Heart right ventricle (tissue), 16 donors: ENCODE measurements at regions not wholly inside any gene's neighbourhood (a gene's known extent, or its start where the extent isn't known, plus 50 kb on each side); places are given as distances from the start of the nearest gene placed in this dataset.
A peak's percentile ranks its signal among the peaks of the same experiment; 100 is the strongest.

ENCODE experiments used
- ATAC-seq, 8 donors: fragments of 200-7000 bp; cut with Tn5 transposase; one replicate each; pipeline ENCODE4 v1.9.1; 2020; ENCODE audit warnings: mild to moderate bottlenecking in 8 of 8, moderate library complexity in 8 of 8, moderate number of reproducible peaks in 1 of 8
- DNase-seq, 2 donors: peaks; one replicate each; pipeline ENCODE4 v3.0.0-alpha.2; 2020
- H3K27ac ChIP-seq, 10 donors: fragments of 200-600 bp; sonication (generic) in 2 of 10; one replicate each; pipeline versions ENCODE4 v1.5.0 to v1.8.0; 2020 to 2022; ENCODE audit warnings: mild to moderate bottlenecking in 3 of 10
- H3K27me3 ChIP-seq, 7 donors: fragments of 200-600 bp; one replicate each; pipeline ENCODE4 v1.8.0; 2021 to 2022; ENCODE audit warnings: mild to moderate bottlenecking in 2 of 7
- H3K36me3 ChIP-seq, 9 donors: fragments of 200-600 bp; sonication (generic) in 1 of 9; one replicate each; pipeline versions ENCODE4 v1.5.0 to v1.8.0; 2020 to 2022; ENCODE audit warnings: mild to moderate bottlenecking in 2 of 9
- H3K4me1 ChIP-seq, 9 donors: fragments of 200-600 bp; sonication (generic) in 1 of 9; one replicate each; pipeline versions ENCODE4 v1.5.0 to v1.8.0; 2020 to 2022; ENCODE audit warnings: mild to moderate bottlenecking in 4 of 9
- H3K4me3 ChIP-seq, 10 donors: fragments of 200-600 bp; sonication (generic) in 2 of 10; one replicate each; pipeline versions ENCODE4 v1.5.0 to v1.8.0; 2020 to 2022; ENCODE audit warnings: mild to moderate bottlenecking in 7 of 10, moderate library complexity in 2 of 10
- H3K9me3 ChIP-seq, 11 donors: fragments of 200-600 bp in 10 of 11; sonication (generic) in 2 of 11; one replicate each; pipeline versions ENCODE4 v1.5.0 to v1.8.0; 2013 to 2022; ENCODE audit warnings: mild to moderate bottlenecking in 2 of 11, control low read depth in 1 of 11, moderate library complexity in 1 of 11
- CTCF ChIP-seq, 9 donors: fragments of 200-600 bp; sonication (generic) in 2 of 9; IDR thresholded peaks; one replicate each; pipeline versions ENCODE4 v1.5.0 to v1.8.0; 2021 to 2022; ENCODE audit warnings: antibody characterized with exemption in 9 of 9, mild to moderate bottlenecking in 5 of 9, moderate library complexity in 1 of 9
- WGBS, 2 donors: extraction: QIAGEN DNeasy Blood & Tissue Kit; methylation state at CpG; one replicate each; pipeline ENCODE4 v1.1.7; 2013; ENCODE audit warnings: inconsistent platforms in 1 of 2; 5-methylcytosine and 5-hydroxymethylcytosine counted together
- intact Hi-C, 10 donors: fragments of 100-400 bp; cut with DNase I; formaldehyde crosslinking; loops; one replicate each; pipeline versions ENCODE4 v1.11.1 to v1.14.2; 2022
- donor health status: Arrhythmogenic right ventricular cardiomyopathy.
- donor health status: ischemic (EF 13 %, LVEDD 7.1; RV severe dilation, severe dysfunction).
- donor health status: healthy with polysubstance abuse.
- donor health status: DM: no; HTN: yes; CAD: no.
- donor health status: DM: no; HTN: no; CAD: no.
- donor health status: ischemic (EF 25% LVEDD 6.9; RV normal size, moderate dysfunction).
- donor health status: ischemic (EF 25% LVEDD 5.7; RV mildly dilated, moderate dysfunction).
- donor health status: healthy.
- donor health status: DM: yes; HTN: yes; CAD: no.
- donor health status: Ischemic cardiomyopathy.
- donor health status: ischemic (EF 35%, LVEDD 5.7; RV mildly dilated, moderate dysfunction).
- donor health status: nonischemic (EF 11% LVEDD 7.7; RV severe dilation, severe dysfunction).
- donor health status: DM: yes; HTN: yes; CAD: no.
- donor health status: PGD.
- donor health status: ischemic (EF 29% LVEDD 5.4; RV normal size, mild dysfunction).
- donor health status: nonischemic (EF 23%, LVEDD 6.1; RV moderate dilation, normal function).

GRCh38 chr2:64787019-64787365 is 133.3 kb upstream of the SERTAD2 start:
- Histone ChIP-seq H3K27ac (no peak overlapping the region), H3K27me3 (no peaks in the 10 kb centered on the region), H3K4me3 (no peak overlapping the region), H3K4me1 (no peaks in the 10 kb centered on the region), H3K9me3 (no peaks in the 10 kb centered on the region), H3K36me3 (no peaks in the 10 kb centered on the region)
- 92% methylated on average over 6 of the region's 6 CpGs for WGBS, 2 donors
- no peak for TF ChIP-seq CTCF (IDR thresholded peaks at IDR 0.05)
- DNase-seq (no peak), ATAC-seq (no peak)
- intact Hi-C loops, result loop anchor here in 1 of 10 donors (5.0 kb wide), 1 partner anchor 35 kb away; no protein-coding TSS in a partner anchor

- Histone ChIP-seq H3K27ac (no peak overlapping the region), H3K36me3 (no peaks in the 10 kb centered on the region), H3K4me3 (no peak overlapping the region), H3K9me3 (no peaks in the 10 kb centered on the region), H3K27me3 (no peaks in the 10 kb centered on the region), H3K4me1 (no peaks in the 10 kb centered on the region)
- DNase-seq (no peak), ATAC-seq (peak in 1 of 8 donors; percentile 41)
- intact Hi-C loops, result loop anchor here in 1 of 10 donors (5.0 kb wide), 1 partner anchor 35 kb away; no protein-coding TSS in a partner anchor
- TF ChIP-seq CTCF (IDR thresholded peaks at IDR 0.05), result no peak
- 75% methylated on average over 5 of the region's 5 CpGs for WGBS, 2 donors
These were observed 134.0 kb upstream of the SERTAD2 start for GRCh38 chr2:64787698-64788097.

- no peak overlapping the region for H3K4me3 ChIP-seq
- H3K27ac ChIP-seq, result no peak overlapping the region
- no peaks in the 10 kb centered on the region for H3K9me3 ChIP-seq
- WGBS, 2 donors, result 92 to 94% methylated on average over 9 of the region's 9 CpGs
- ATAC-seq, result no peak
- no peak for DNase-seq
- no peaks in the 10 kb centered on the region for H3K36me3 ChIP-seq
- H3K27me3 ChIP-seq, result peaks cover 0 to 7% (median 0%) of the 10 kb centered on the region in 7 donors
- intact Hi-C loops, result loop anchor here in 1 of 10 donors (5.0 kb wide), 1 partner anchor 33 kb away; no protein-coding TSS in a partner anchor
- H3K4me1 ChIP-seq, result peaks cover 0 to 6% (median 0%) of the 10 kb centered on the region in 9 donors
- TF ChIP-seq CTCF (IDR thresholded peaks at IDR 0.05), result no peak
These were observed 136.0 kb upstream of the SERTAD2 start for GRCh38 chr2:64789466-64790320.

GRCh38 chr2:64792300-64792699 is 138.6 kb upstream of the SERTAD2 start:
- H3K4me3 ChIP-seq, result no peak overlapping the region
- H3K27ac ChIP-seq, result no peak overlapping the region
- no peaks in the 10 kb centered on the region for H3K9me3 ChIP-seq
- intact Hi-C loops, result no loop called here
- TF ChIP-seq CTCF (IDR thresholded peaks at IDR 0.05), result peak in 3 of 9 donors; percentile 15 to 22 (median 19)
- H3K27me3 ChIP-seq, result peaks cover 0 to 19% (median 5%) of the 10 kb centered on the region in 7 donors
- 87 to 100% methylated on average over 1 of the region's 1 CpG for WGBS, 2 donors
- ATAC-seq, result no peak
- H3K36me3 ChIP-seq, result no peaks in the 10 kb centered on the region
- DNase-seq, result no peak
- H3K4me1 ChIP-seq, result peaks cover 0 to 24% (median 4%) of the 10 kb centered on the region in 9 donors
